ENCODE measurements at regions not wholly inside any gene's neighbourhood (a gene's known extent, or its start where the extent isn't known, plus 50 kb on each side); places are given as distances from the start of the nearest gene placed in this dataset.
"Not testable (repeated sequence)": the region's sequence is repeated elsewhere in the genome, so short reads cannot be mapped to it uniquely, and the experiment has no call there.

DNA sequence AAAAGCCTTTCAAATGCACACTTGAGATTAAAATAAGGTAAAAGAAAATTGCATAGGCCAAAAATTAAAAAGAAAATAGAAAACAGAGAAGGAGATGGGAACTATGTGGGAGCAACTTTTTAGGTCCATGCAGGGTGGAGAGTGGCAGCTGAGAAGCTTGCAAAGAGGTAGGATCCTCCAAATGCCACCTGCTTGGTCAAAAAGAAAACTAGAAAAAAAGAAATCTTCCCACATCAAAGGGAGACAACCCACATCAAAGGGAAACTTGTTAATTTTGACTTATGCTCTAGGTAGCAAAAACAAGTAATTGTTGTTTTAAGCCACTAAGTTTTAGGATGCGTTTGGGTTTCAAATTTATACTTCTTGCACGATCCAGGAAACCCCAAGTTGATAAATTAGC is 342.9 kb downstream of the IL20RB start:
- DNase-seq (ENCODE audit: low read depth in 2 of 2) = no peak

DNA sequence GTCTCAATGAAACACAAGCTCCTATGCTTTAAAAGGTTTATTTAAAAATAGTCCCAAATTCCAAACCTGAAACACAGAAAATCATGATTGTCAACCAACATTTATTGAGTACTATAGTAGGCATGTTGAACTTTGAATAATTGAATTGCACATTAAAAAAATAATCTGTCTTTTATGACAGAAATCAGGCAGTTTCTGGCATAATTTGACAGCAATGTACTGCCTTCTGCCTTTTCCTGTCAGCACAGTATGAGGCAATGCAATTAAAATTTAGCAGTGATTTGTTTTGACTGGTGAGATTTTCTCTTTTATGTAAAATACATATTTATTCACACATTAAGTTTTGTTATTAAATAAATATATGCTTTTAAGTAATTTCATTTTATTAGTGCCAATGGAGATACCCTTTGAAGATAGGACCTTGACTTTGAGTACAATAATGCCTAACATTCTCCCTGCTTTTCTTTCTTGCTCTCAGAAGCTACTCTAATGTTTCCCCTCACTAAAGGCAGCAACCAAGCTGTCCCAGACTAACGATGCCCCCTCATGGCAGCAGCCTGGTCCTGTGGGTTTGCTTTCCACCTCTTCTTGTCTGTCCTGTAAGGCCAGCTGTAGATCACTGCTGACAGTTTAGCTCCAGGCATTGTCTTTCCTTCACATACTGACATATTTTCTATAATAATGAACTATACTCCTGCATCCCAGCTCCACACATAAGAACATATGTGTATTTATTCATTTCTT is 346.7 kb downstream of the IL20RB start:
- no peak for DNase-seq (ENCODE audit: low read depth in 2 of 2)

- DNase-seq (ENCODE audit: low read depth in 2 of 2) = no peak
Observed at GRCh38 chr3:137324114-137324513, 366.3 kb downstream of the IL20RB start.

DNA sequence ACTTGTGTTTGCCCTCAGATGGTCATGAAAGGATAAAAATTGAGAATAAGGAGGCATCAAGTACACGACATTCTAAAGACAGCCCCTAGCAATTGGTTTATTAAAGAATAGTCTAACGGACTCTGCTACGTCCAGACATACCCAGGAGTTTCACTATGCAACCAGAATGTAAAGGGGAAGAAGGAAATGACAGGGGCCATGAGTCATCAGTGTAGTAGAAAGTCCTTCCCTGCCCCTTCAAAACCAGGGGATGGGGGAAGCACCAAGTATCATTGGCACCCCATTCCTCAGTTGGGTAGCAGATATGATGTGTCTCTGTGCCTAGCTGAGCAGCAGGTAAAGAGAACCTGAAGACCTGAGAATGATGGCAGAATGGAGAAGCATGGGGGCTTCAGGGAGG is 367.4 kb downstream of the IL20RB start:
- DNase-seq (ENCODE audit: low read depth in 2 of 2) = no peak

- no peak for DNase-seq (ENCODE audit: low read depth in 2 of 2)
Observed at GRCh38 chr3:137325934-137326333, 368.2 kb downstream of the IL20RB start.

DNA sequence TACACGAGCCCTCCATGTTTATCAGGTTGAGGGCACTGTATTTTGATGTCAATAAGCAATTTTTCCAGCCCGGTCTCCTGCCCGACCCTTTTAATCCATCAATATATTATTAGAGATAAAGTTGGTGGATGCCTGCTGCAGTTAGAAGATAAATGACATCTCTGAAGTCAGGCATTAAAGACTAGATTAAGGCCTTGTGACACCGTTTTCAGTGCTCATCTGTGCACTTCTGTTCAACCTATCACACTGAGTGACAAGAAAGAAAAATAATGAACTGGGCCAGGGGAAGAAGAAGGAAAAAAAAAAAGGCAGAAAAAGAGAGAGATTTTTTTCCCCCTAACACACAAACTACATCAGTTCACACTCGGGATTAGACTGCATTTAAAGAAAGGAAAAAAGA is 371.8 kb downstream of the IL20RB start:
- no peak for DNase-seq (ENCODE audit: low read depth in 2 of 2)

DNA sequence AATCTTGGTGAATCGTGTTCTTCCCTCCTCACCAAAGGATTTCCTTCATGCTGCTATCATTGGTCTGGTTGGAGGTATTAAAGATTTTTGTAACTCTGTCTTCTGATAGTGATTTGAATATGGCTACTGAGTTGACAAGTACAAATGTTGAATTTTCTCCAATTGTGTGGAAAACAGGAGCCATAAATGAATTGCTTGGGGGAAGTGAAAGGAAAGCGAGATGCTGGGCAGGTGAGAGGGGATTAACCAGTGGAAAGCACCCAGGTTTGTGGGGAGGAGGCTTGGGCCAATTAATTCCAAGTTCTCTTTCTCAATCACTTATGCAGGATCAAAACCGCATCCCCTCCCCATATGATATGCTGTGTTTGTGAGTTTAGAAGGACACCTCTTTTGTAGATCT is 372.5 kb downstream of the IL20RB start:
- DNase-seq (ENCODE audit: low read depth in 2 of 2) = no peak

GRCh38 chr3:137332297-137332696 is 374.5 kb downstream of the IL20RB start:
- DNase-seq (ENCODE audit: low read depth in 2 of 2) = no peak

DNA sequence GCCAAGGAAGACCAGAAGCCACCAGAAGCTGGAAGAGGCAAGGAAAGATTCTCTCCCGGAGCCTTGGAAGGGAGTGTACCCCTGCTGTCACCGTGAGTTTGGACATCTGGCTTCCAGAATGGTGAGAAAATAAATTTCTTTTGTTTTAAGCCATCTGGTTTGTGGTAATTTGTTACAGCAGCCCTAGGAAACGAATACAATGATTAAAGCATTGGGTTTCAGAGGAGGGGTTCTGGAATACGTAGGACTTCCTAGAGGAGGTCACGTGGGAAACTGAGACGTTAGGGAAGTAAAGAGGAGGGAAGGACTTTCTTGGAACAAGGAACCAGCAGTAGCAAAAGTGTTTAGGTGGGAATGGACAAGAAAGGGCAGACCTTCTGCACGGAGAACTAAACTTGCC is 377.7 kb downstream of the IL20RB start:
- no peak for DNase-seq (ENCODE audit: low read depth in 2 of 2)

GRCh38 chr3:137338400-137338799 is 380.6 kb downstream of the IL20RB start:
- not testable (repeated sequence) for DNase-seq (ENCODE audit: low read depth in 2 of 2)

- no peak for DNase-seq (ENCODE audit: low read depth in 2 of 2)
Observed at GRCh38 chr3:137343283-137343682, 385.5 kb downstream of the IL20RB start.

- DNase-seq (ENCODE audit: low read depth in 2 of 2) = no peak
Observed at GRCh38 chr3:137347132-137347531, 389.3 kb downstream of the IL20RB start.

DNA sequence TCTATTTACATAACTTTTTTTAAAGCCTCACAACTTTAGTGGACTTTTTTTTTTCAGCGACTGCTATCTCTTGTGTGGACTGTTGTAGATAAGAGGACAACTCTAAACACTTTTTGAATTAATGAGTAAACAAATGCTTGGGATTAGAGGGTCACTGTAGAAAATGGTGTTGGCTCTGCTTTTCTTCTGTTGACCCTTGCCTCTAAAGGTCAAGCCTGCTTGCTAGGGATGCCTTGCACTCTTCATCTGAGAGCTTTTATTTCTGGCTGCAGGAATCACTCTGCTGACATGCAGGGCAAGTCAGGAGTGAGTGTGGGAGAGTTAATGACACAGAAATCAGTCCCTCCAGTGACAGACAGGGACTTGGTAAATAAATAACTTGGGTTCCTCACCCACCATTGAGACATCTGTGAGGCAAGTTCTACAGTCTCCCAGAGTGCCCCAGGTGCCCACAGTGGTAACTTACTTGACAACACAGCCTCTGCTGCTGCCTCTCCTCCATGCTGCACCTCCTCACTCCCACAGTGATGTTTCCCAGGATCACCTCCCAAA is 390.1 kb downstream of the IL20RB start:
- no peak for DNase-seq (ENCODE audit: low read depth in 2 of 2)

DNA sequence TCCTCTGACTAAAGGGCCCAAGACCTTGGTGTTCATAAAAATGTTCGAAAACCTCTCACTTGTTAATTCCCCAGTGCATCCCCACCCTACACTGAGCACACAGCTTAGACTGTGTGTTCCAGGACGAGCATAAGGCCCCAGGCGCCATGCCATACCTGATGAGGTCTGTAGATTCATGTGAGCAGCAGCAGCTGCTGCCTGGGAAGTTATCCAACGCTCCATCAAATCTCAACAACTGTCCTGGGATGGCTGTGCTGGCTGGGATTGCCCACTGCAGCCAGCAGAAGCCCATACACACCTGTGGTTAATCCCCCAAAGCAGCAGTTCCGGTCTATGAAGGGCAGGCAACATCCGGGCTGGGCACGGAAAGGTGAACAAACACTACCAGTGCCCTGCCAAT is 391.2 kb downstream of the IL20RB start:
- no peak for DNase-seq (ENCODE audit: low read depth in 2 of 2)

DNA sequence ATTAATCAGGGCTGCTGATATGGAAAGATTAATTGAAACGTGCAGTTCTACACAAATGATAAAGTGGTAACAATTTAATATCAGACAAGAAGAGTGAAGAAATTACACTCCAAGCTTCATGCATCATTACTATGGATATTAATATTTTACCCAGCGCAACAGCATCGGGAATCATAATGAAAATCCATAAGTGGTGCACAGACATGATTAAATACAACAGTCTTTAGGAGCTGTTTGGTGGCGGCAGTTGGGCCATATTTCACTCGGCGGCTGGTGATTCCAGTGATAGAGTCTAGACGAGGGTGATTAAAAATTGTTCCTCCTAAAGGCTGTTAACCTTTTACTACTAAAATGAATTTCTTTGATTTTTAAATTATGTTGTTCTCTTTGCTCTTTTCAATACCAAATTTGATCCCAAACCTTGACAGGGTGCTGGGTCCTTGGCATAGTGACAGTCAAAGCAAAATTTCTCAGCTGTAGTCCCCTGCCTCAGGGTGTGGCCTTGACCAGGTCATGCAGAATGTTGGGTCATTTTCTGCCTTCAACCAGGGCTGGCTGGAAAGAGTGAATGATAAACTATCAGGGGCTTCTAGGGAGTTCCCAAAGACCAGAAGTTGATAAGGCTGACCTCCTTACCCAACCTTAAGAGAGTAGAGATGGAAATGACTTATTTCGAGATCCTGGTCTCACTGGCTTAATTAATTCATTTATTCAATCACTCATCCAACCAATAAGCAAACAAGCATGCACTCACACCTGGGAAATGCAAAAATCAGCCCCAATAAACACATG is 392.0 kb downstream of the IL20RB start:
- no peak for DNase-seq (ENCODE audit: low read depth in 2 of 2)

DNA sequence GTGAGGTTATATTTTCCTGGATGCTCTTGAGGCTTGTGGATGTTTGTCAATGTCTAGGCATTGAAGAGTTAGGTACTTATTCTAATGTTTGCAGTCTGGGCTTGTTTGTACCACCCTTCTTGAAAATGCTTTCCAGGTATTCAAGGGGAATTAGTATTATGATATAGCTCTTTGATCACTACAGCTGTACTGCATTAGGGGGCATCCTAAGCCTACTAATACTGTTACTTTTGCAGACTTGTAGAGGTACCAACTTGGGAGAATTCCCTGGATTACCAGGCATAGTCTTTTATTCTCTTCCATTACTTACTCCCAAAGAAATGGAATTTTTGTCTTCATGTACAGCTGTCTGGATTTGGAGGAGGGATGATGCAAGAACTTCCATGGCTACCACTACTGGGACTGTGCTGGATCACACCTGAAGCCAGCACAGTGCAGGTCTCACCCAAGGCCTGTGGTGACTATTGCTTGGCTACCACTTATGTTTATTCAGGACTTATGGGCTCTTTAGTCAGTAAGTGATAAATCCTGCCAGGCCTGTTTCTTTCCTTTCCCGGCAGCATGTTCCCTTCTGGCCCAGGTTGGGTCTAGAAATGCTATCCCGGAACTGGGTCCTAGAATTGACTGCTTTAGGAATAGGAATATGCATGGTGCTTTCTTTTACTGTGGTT is 402.9 kb downstream of the IL20RB start:
- no peak for DNase-seq (ENCODE audit: low read depth in 2 of 2)

- no peak for DNase-seq (ENCODE audit: low read depth in 2 of 2)
Observed at GRCh38 chr3:137382005-137382594, 382.0 kb upstream of the SOX14 start.

GRCh38 chr3:137385922-137386321 is 378.2 kb upstream of the SOX14 start:
- no peak for DNase-seq (ENCODE audit: low read depth in 2 of 2)

DNA sequence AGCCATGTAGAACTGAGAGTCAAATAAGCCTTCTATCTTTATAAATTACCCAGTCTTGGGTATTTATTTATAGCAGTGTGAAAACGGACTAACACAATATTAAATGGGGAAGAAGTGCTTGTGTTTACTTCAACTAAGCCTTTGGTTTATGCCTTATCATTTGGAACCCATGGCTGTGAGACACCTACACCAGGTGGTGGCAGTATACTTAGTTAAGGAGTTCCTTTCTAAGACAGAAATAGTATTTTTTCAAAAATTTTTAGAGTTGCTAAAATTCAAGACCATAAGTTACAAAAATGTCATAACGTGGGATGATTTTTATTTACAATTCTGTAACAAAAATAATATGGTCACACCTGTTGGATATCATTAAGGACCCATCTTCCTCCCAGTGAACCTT is 354.5 kb upstream of the SOX14 start:
- no peak for DNase-seq (ENCODE audit: low read depth in 2 of 2)

GRCh38 chr3:137410028-137410427 is 354.1 kb upstream of the SOX14 start:
- DNase-seq (ENCODE audit: low read depth in 2 of 2) = no peak

DNA sequence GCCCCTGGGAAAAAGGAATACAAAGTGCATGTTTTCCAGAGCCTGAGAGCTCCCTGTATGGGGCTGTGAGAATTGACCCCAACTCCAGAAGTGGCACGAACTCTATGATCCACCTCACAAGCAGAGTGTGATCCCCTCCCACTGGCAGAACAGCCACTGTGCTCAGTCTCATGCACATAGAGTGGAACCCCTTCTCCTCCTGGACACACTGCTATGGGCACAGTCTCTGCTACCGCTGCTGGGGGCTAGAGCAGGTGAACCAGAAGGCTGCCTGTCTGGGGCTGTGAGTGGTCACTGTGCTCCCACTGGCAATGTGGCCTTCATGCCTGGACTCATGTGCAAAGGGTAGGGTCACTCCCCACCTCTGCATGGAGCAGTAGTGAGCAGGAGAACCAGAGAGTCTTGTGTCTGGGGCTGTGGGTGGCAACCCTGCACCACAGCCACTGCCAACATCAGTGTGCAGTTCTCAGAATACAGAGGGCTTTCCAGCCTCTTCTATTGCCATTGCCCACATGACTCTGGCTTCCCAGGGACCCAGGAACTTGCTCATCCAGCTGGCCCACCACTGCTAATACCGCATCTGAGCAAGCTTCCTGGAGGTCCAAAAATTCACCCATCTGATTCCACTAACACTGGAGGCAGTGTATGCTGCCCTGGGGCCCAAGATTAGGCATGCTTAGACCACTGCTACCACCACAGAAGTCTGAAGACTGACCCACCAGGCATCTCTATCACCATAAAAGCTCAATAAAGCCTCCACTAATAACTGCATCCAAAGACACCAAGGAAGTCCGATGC is 343.7 kb upstream of the SOX14 start:
- no peak for DNase-seq (ENCODE audit: low read depth in 2 of 2)

Data from stimulated activated CD4-positive, alpha-beta T cell treated with anti-CD3 and anti-CD28 coated beads, Interleukin-15, amount 100 ng/mL, for 48 hours (primary cell).